K562 (cell line): ENCODE measurements at regions not wholly inside any gene's neighbourhood (a gene's known extent, or its start where the extent isn't known, plus 50 kb on each side); places are given as distances from the start of the nearest gene placed in this dataset.

Experiments
- ATAC-seq: fragments of 200-7000 bp; cut with Tn5 transposase; 3 replicates; pipeline ENCODE4 v1.9.1; 2020; ENCODE audit warnings: moderate library complexity
- BruUV-seq: library from RNA; stranded (reverse); fragments of 400-500 nt; replicated peaks from 2 replicates; lab custom pipeline; 2021; lab: Mats Ljungman, UMichigan
- CTCF ChIA-PET: fragments of 300-600 bp; formaldehyde crosslinking; extraction: SDS; loops from one replicate; lab custom pipeline; 2021; ENCODE audit warnings: low intra/inter-chr PET ratio; lab: Yijun Ruan, JAX
- POLR2A ChIA-PET: fragments of 300-600, 350-650 bp; sonication (Branson Sonifier 250); formaldehyde crosslinking; extraction: SDS; loops from one replicate; lab custom pipeline; 2021; ENCODE audit warnings: antibody characterized with exemption, inconsistent platforms; lab: Yijun Ruan, JAX
- DNase-seq, 4 experiments: peaks; one replicate each; pipeline versions ENCODE4 v3.0.0 to v3.0.0-alpha.2; 2011 to 2018; ENCODE audit warnings: low spot score in 3 of 4, mixed read lengths in 3 of 4; ENCODE audit errors: extremely low read depth in 1 of 4
- FAIRE-seq: peaks from 2 replicates; lab custom pipeline; 2011; peaks lifted over from hg19 to GRCh38; lab: Jason Lieb, UNC
- H2AFZ ChIP-seq: 2 replicates; pipeline ENCODE4 v1.6.0; 2011; ENCODE audit warnings: low read depth, low read length, control low read depth, inconsistent platforms
- H3K27ac ChIP-seq: fragments of 200-600 bp; 3 replicates; pipeline ENCODE4 v1.8.0; 2011; ENCODE audit warnings: low read depth, mild to moderate bottlenecking, control low read depth, inconsistent platforms, low read length, moderate library complexity, mixed read lengths; ENCODE audit errors: extremely low read depth
- H3K27me3 ChIP-seq, 2 experiments: fragments of 300-600 bp in 1 of 2; 2 replicates in 1 of 2; 3 replicates in 1 of 2; pipeline versions ENCODE4 v1.6.0 to v1.8.0; 2011; ENCODE audit warnings: inconsistent platforms in 2 of 2, low read length in 2 of 2, mild to moderate bottlenecking in 1 of 2, mixed read lengths in 1 of 2, moderate library complexity in 1 of 2; ENCODE audit not compliant: control insufficient read depth in 2 of 2, insufficient read depth in 2 of 2
- H3K36me3 ChIP-seq: fragments of 300-600 bp; 3 replicates; pipeline ENCODE4 v1.8.0; 2011; ENCODE audit warnings: mild to moderate bottlenecking, low read length, inconsistent platforms; ENCODE audit not compliant: control insufficient read depth, insufficient read depth
- H3K4me1 ChIP-seq, 2 experiments: fragments of 200-600 bp in 1 of 2; replicated peaks in 1 of 2; 2 replicates in 1 of 2; 3 replicates in 1 of 2; pipeline versions ENCODE4 v1.5.1 to v1.8.0; 2011; ENCODE audit warnings: inconsistent platforms in 2 of 2, low read length in 2 of 2, mild to moderate bottlenecking in 1 of 2, mixed read lengths in 1 of 2, moderate library complexity in 1 of 2; ENCODE audit not compliant: control insufficient read depth in 2 of 2, insufficient read depth in 2 of 2
- H3K4me2 ChIP-seq: 2 replicates; pipeline ENCODE4 v1.6.1; 2011; ENCODE audit warnings: low read length, control low read depth, inconsistent platforms, mixed read lengths; ENCODE audit not compliant: insufficient read depth
- H3K4me3 ChIP-seq: fragments of 200-600 bp; sonication (generic), shearing (Covaris generic); 2 replicates; pipeline ENCODE4 v1.5.1; 2016; ENCODE audit warnings: control low read depth, inconsistent platforms
- H3K79me2 ChIP-seq: fragments of 200-600 bp; 3 replicates; pipeline ENCODE4 v1.8.0; 2011; ENCODE audit warnings: low read length, inconsistent platforms; ENCODE audit not compliant: control insufficient read depth, insufficient read depth
- H3K9ac ChIP-seq, 2 experiments: 2 replicates each; pipeline versions ENCODE4 v1.6.0 to v1.6.1; 2011; ENCODE audit warnings: low read depth in 2 of 2, low read length in 2 of 2, control low read depth in 1 of 2, inconsistent platforms in 1 of 2, mild to moderate bottlenecking in 1 of 2, mixed read lengths in 1 of 2; ENCODE audit not compliant: insufficient read depth in 1 of 2
- H3K9me1 ChIP-seq: one replicate; pipeline ENCODE4 v1.6.0; 2011; ENCODE audit warnings: inconsistent platforms, mild to moderate bottlenecking, low read length, moderate library complexity; ENCODE audit not compliant: control insufficient read depth, insufficient read depth
- H3K9me3 ChIP-seq: replicated peaks from 2 replicates; pipeline ENCODE4 v1.5.1; 2011; ENCODE audit warnings: low read depth, low read length, inconsistent platforms; ENCODE audit not compliant: control insufficient read depth, insufficient read depth
- H4K20me1 ChIP-seq: replicated peaks from 2 replicates; pipeline ENCODE4 v1.6.1; 2011; ENCODE audit warnings: low read length, inconsistent platforms, mixed read lengths; ENCODE audit not compliant: control insufficient read depth, insufficient read depth
- MYC ChIP-seq, 2 experiments: fragments of 250-450 bp in 1 of 2; sonication (Bioruptor Pico) in 1 of 2; IDR thresholded peaks; 2 replicates each; pipeline versions ENCODE4 v1.5.1 to v1.6.1; 2012 to 2021; ENCODE audit warnings: low read depth in 2 of 2, borderline replicate concordance in 1 of 2, improper control_type of control experiment in 1 of 2, low read length in 1 of 2, mild to moderate bottlenecking in 1 of 2, moderate library complexity in 1 of 2
- NR3C1 ChIP-seq: sonication (generic); formaldehyde crosslinking; IDR thresholded peaks from 2 replicates; pipeline ENCODE4 v1.8.1; 2022; ENCODE audit warnings: missing genetic modification reagents
- ZFP36 ChIP-seq: fragments of 150-350 bp; IDR thresholded peaks from 2 replicates; pipeline ENCODE4 v1.6.1; 2018; ENCODE audit warnings: low read length, low read depth; ENCODE audit not compliant: partially characterized antibody
- ZNF766 ChIP-seq: fragments of 200-800 bp; sonication (Bioruptor generic); conservative IDR thresholded peaks from 2 replicates; pipeline ENCODE4 v1.6.1; 2016; ENCODE audit warnings: missing genetic modification characterization, missing compliant biosample characterization
- ZNF780A ChIP-seq: fragments of 250-450 bp; sonication (Bioruptor Pico); IDR thresholded peaks from 2 replicates; pipeline ENCODE4 v1.5.0; 2021; ENCODE audit warnings: mild to moderate bottlenecking
- WGBS: fragments of 100-300 bp; shearing (Covaris generic); methylation state at CpG from one replicate; pipeline ENCODE4 v1.1.6; 2016; ENCODE audit warnings: low coverage, mixed read lengths; ENCODE audit not compliant: insufficient coverage; ENCODE audit errors: missing lambda C conversion rate; 5-methylcytosine and 5-hydroxymethylcytosine counted together
- in situ Hi-C: fragments of 300-500 bp; cut with MboI; formaldehyde crosslinking; loops from 4 replicates; pipeline ENCODE4 v1.15.0; 2018; ENCODE audit warnings: inconsistent platforms, mixed read lengths
- intact Hi-C: fragments of 100-400 bp; cut with micrococcal nuclease; formaldehyde crosslinking; loops from 2 replicates; pipeline ENCODE4 v1.14.2; 2022

GRCh38 chr15:29900237-29901189, 78.2 kb upstream of the TJP1 start:
- Histone ChIP-seq H3K4me3 (no peak overlapping the region), H3K4me1 (no peaks in the 10 kb centered on the region), H3K4me2 (no peak overlapping the region), H3K9me3 (no peaks in the 10 kb centered on the region), H3K9me1 (no peaks in the 10 kb centered on the region), H4K20me1 (no peaks in the 10 kb centered on the region), H3K9ac (no peak overlapping the region), H3K27ac (no peak overlapping the region), H3K36me3 (no peaks in the 10 kb centered on the region), H2AFZ (no peak overlapping the region), H3K27me3 (peaks cover 15 to 25% of the 10 kb centered on the region in 2 experiments), H3K79me2 (no peaks in the 10 kb centered on the region)
- ChIA-PET CTCF (no interaction called here), POLR2A (interaction anchor here (0.6 to 1.1 kb wide), 3 partner anchors 16 to 32 kb away, joined by 3 read pairs; no protein-coding TSS in a partner anchor)
- 0% methylated on average over 7 of the region's 7 CpGs for WGBS
- FAIRE-seq = no peak
- no peak for DNase-seq
- BruUV-seq = no TSS peak
- in situ Hi-C loops (no loop called here), intact Hi-C loops (no loop called here)
- TF ChIP-seq ZNF780A (CRISPR knock-in tag) (no peak), ZFP36 (peak; percentile 80)
- ATAC-seq = no peak

GRCh38 chr15:29896062-29896461, 73.8 kb upstream of the TJP1 start:
- no peak overlapping the region for H3K9ac ChIP-seq
- in situ Hi-C loops (no loop called here), intact Hi-C loops (no loop called here)
- no peaks in the 10 kb centered on the region for H3K9me3 ChIP-seq
- 0% methylated on average over 2 of the region's 2 CpGs for WGBS
- H3K27ac ChIP-seq = no peak overlapping the region
- POLR2A ChIA-PET = no interaction called here
- H3K4me2 ChIP-seq = no peak overlapping the region
- H4K20me1 ChIP-seq = no peaks in the 10 kb centered on the region
- TF ChIP-seq ZNF766 (0 out of 2 replicates have a peak, but pooled peaks have one; percentile 20), MYC (IDR thresholded peaks at IDR 0.05; ENCODE audit: low read depth, low read length) (no peak), MYC (CRISPR knock-in tag; IDR thresholded peaks at IDR 0.05; ENCODE audit: borderline replicate concordance, low read depth) (no peak), NR3C1 (no peak)
- ATAC-seq (no peak), FAIRE-seq (no peak), DNase-seq (no peak)
- H3K4me1 ChIP-seq = no peaks in the 10 kb centered on the region
- CTCF ChIA-PET = no interaction called here
- H3K36me3 ChIP-seq = no peaks in the 10 kb centered on the region
- H2AFZ ChIP-seq = no peak overlapping the region
- H3K4me3 ChIP-seq = no peak overlapping the region
- H3K9me1 ChIP-seq = no peaks in the 10 kb centered on the region
- H3K27me3 ChIP-seq = peaks cover 3 to 4% of the 10 kb centered on the region in 2 experiments; a peak in 3 of 5 replicates
- H3K79me2 ChIP-seq = no peaks in the 10 kb centered on the region
- no TSS peak for BruUV-seq
